Peyer's patch (tissue), 4 donors: ENCODE measurements at regions not wholly inside any gene's neighbourhood (a gene's known extent, or its start where the extent isn't known, plus 50 kb on each side); places are given as distances from the start of the nearest gene placed in this dataset.

Experiments used
- DNase-seq, 3 donors: peaks; one replicate each; pipeline ENCODE4 v3.0.0-alpha.2; 2017 to 2019
- H3K27ac ChIP-seq, 4 donors: fragments of 200-600 bp; sonication (generic); one replicate each; pipeline ENCODE4 v1.5.1; 2016 to 2019
- H3K27me3 ChIP-seq, 2 donors: fragments of 200-600 bp; sonication (generic); one replicate each; pipeline ENCODE4 v1.5.1; 2019
- H3K36me3 ChIP-seq, 3 donors: fragments of 200-600 bp; sonication (generic); one replicate each; pipeline ENCODE4 v1.5.1; 2016 to 2019
- H3K4me1 ChIP-seq, 4 donors: fragments of 200-600 bp; sonication (generic); one replicate each; pipeline ENCODE4 v1.5.1; 2016 to 2019
- H3K4me3 ChIP-seq, 4 donors: fragments of 200-600 bp; sonication (generic); 1 replicate in 3 of 4; 2 replicates in 1 of 4; pipeline ENCODE4 v1.5.1; 2016 to 2019; ENCODE audit warnings: mild to moderate bottlenecking in 1 of 4
- H3K9me3 ChIP-seq, 4 donors: fragments of 200-600 bp; sonication (generic); one replicate each; pipeline ENCODE4 v1.5.1; 2016 to 2019; ENCODE audit warnings: mild to moderate bottlenecking in 1 of 4
- CTCF ChIP-seq, 6 experiments: fragments of 450-650 bp in 4 of 6; fragments of 200-600 bp in 2 of 6; sonication (generic) in 1 of 6; IDR thresholded peaks; one replicate each; pipeline ENCODE4 v1.5.1; 2017 to 2019; ENCODE audit warnings: antibody characterized with exemption in 6 of 6, mild to moderate bottlenecking in 3 of 6, moderate library complexity in 1 of 6
- POLR2A ChIP-seq, 2 donors: fragments of 450-650 bp; IDR thresholded peaks; one replicate each; pipeline ENCODE4 v1.5.1; 2017; ENCODE audit warnings: antibody characterized with exemption in 2 of 2, mild to moderate bottlenecking in 2 of 2, moderate library complexity in 2 of 2

- H3K27ac ChIP-seq, result no peak overlapping the region
- no peaks in the 10 kb centered on the region for H3K36me3 ChIP-seq
- H3K4me3 ChIP-seq, result no peak overlapping the region
- H3K9me3 ChIP-seq, result no peaks in the 10 kb centered on the region
- no peak for TF ChIP-seq POLR2A (IDR thresholded peaks at IDR 0.05)
- no peak for TF ChIP-seq CTCF (IDR thresholded peaks at IDR 0.05)
- H3K4me1 ChIP-seq, result no peaks in the 10 kb centered on the region
- H3K27me3 ChIP-seq, result no peaks in the 10 kb centered on the region
- peak in 2 of 3 donors; percentile 24 to 25 for DNase-seq
Observed at GRCh38 chr5:2187687-2188086, 305.0 kb upstream of the IRX4 start.

GRCh38 chr5:2187156-2187555 lies 304.4 kb upstream of the IRX4 start:
- TF ChIP-seq POLR2A (IDR thresholded peaks at IDR 0.05) (no peak), CTCF (IDR thresholded peaks at IDR 0.05) (no peak)
- peak in 1 of 3 donors; percentile 18 for DNase-seq

GRCh38 chr5:2186472-2187015 lies 303.8 kb upstream of the IRX4 start:
- no peaks in the 10 kb centered on the region for H3K27me3 ChIP-seq
- no peaks in the 10 kb centered on the region for H3K9me3 ChIP-seq
- no peak overlapping the region for H3K4me3 ChIP-seq
- TF ChIP-seq CTCF (IDR thresholded peaks at IDR 0.05), result no peak
- TF ChIP-seq POLR2A (IDR thresholded peaks at IDR 0.05), result no peak
- H3K27ac ChIP-seq, result no peak overlapping the region
- H3K36me3 ChIP-seq, result no peaks in the 10 kb centered on the region
- H3K4me1 ChIP-seq, result no peaks in the 10 kb centered on the region
- peak in 1 of 3 donors; percentile 24 for DNase-seq

More at GRCh38 chr5:2187156-2187555, 304.4 kb upstream of the IRX4 start:
- H3K4me1 ChIP-seq, result no peaks in the 10 kb centered on the region
- no peak overlapping the region for H3K4me3 ChIP-seq
- no peaks in the 10 kb centered on the region for H3K27me3 ChIP-seq
- no peaks in the 10 kb centered on the region for H3K9me3 ChIP-seq
- H3K36me3 ChIP-seq, result no peaks in the 10 kb centered on the region
- H3K27ac ChIP-seq, result no peak overlapping the region

- no peaks in the 10 kb centered on the region for H3K36me3 ChIP-seq
- no peak overlapping the region for H3K27ac ChIP-seq
- no peaks in the 10 kb centered on the region for H3K4me1 ChIP-seq
- H3K9me3 ChIP-seq, result no peaks in the 10 kb centered on the region
- TF ChIP-seq CTCF (IDR thresholded peaks at IDR 0.05) (no peak), POLR2A (IDR thresholded peaks at IDR 0.05) (no peak)
- no peak overlapping the region for H3K4me3 ChIP-seq
- peak in 1 of 3 donors; percentile 24 for DNase-seq
- H3K27me3 ChIP-seq, result no peaks in the 10 kb centered on the region
Observed at GRCh38 chr5:2185646-2186471, 303.1 kb upstream of the IRX4 start.

GRCh38 chr5:2184563-2185540 lies 302.1 kb upstream of the IRX4 start:
- Histone ChIP-seq H3K4me3 (no peak overlapping the region), H3K27ac (no peak overlapping the region), H3K4me1 (no peaks in the 10 kb centered on the region), H3K27me3 (no peaks in the 10 kb centered on the region), H3K36me3 (no peaks in the 10 kb centered on the region), H3K9me3 (no peaks in the 10 kb centered on the region)
- peak in 1 of 3 donors; percentile 12 for DNase-seq
- no peak for TF ChIP-seq POLR2A (IDR thresholded peaks at IDR 0.05)
- no peak for TF ChIP-seq CTCF (IDR thresholded peaks at IDR 0.05)
